ENCODE measurements at regions not wholly inside any gene's neighbourhood (a gene's known extent, or its start where the extent isn't known, plus 50 kb on each side); places are given as distances from the start of the nearest gene placed in this dataset.

GRCh38 chr9:105069285-105069684 is 141.3 kb upstream of the ABCA1 start:
- intact Hi-C loops (cut with DNase I) = no loop called here
- Histone ChIP-seq H3K4me3 (no peak overlapping the region), H3K36me3 (no peaks in the 10 kb centered on the region), H3K9me3 (no peaks in the 10 kb centered on the region), H3K27ac (no peak overlapping the region), H3K4me1 (peaks cover 10% of the 10 kb centered on the region), H3K27me3 (no peaks in the 10 kb centered on the region), H3K9ac (ENCODE audit: low read depth in 2 of 2, low read length in 2 of 2) (no peak overlapping the region)
- DNase-seq = no peak
- no peak for TF ChIP-seq CTCF (IDR thresholded peaks at IDR 0.05)

- H3K27me3 ChIP-seq = no peaks in the 10 kb centered on the region
- no peaks in the 10 kb centered on the region for H3K9me3 ChIP-seq
- H3K4me3 ChIP-seq = no peak overlapping the region
- peaks cover 7% of the 10 kb centered on the region for H3K4me1 ChIP-seq
- H3K27ac ChIP-seq = no peak overlapping the region
- intact Hi-C loops (cut with DNase I) = no loop called here
- no peaks in the 10 kb centered on the region for H3K36me3 ChIP-seq
- no peak overlapping the region for H3K9ac ChIP-seq (ENCODE audit: low read depth in 2 of 2, low read length in 2 of 2)
- no peak for DNase-seq
- no peak for TF ChIP-seq CTCF (IDR thresholded peaks at IDR 0.05)
Measured at GRCh38 chr9:105069696-105070095, 141.7 kb upstream of the ABCA1 start.

- H3K9me3 ChIP-seq = no peaks in the 10 kb centered on the region
- no peak overlapping the region for H3K9ac ChIP-seq (ENCODE audit: low read depth in 2 of 2, low read length in 2 of 2)
- H3K36me3 ChIP-seq = no peaks in the 10 kb centered on the region
- no peak for DNase-seq
- intact Hi-C loops (cut with DNase I) = no loop called here
- TF ChIP-seq CTCF (IDR thresholded peaks at IDR 0.05) = no peak
- no peaks in the 10 kb centered on the region for H3K27me3 ChIP-seq
- peaks cover 2% of the 10 kb centered on the region for H3K4me1 ChIP-seq
- H3K4me3 ChIP-seq = no peak overlapping the region
- H3K27ac ChIP-seq = no peak overlapping the region
Measured at GRCh38 chr9:105070176-105070575, 142.2 kb upstream of the ABCA1 start.

GRCh38 chr9:105072476-105072875 is 144.5 kb upstream of the ABCA1 start:
- H3K27me3 ChIP-seq = no peaks in the 10 kb centered on the region
- H3K27ac ChIP-seq = no peak overlapping the region
- no peak overlapping the region for H3K4me3 ChIP-seq
- intact Hi-C loops (cut with DNase I) = no loop called here
- H3K9ac ChIP-seq (ENCODE audit: low read depth in 2 of 2, low read length in 2 of 2) = no peak overlapping the region
- DNase-seq = no peak
- no peak for TF ChIP-seq CTCF (IDR thresholded peaks at IDR 0.05)
- H3K4me1 ChIP-seq = no peaks in the 10 kb centered on the region
- H3K9me3 ChIP-seq = no peaks in the 10 kb centered on the region
- H3K36me3 ChIP-seq = no peaks in the 10 kb centered on the region

- TF ChIP-seq CTCF (IDR thresholded peaks at IDR 0.05) = no peak
- H3K36me3 ChIP-seq = no peaks in the 10 kb centered on the region
- intact Hi-C loops (cut with DNase I) = no loop called here
Measured at GRCh38 chr9:105073147-105073546, 145.2 kb upstream of the ABCA1 start.

GRCh38 chr9:105074491-105074890 is 146.5 kb upstream of the ABCA1 start:
- Histone ChIP-seq H3K9me3 (no peaks in the 10 kb centered on the region), H3K9ac (ENCODE audit: low read depth in 2 of 2, low read length in 2 of 2) (no peak overlapping the region), H3K27ac (no peak overlapping the region), H3K36me3 (no peaks in the 10 kb centered on the region), H3K4me3 (no peak overlapping the region), H3K4me1 (no peaks in the 10 kb centered on the region), H3K27me3 (no peaks in the 10 kb centered on the region)
- intact Hi-C loops (cut with DNase I) = no loop called here
- DNase-seq = no peak
- no peak for TF ChIP-seq CTCF (IDR thresholded peaks at IDR 0.05)

More at GRCh38 chr9:105073147-105073546, 145.2 kb upstream of the ABCA1 start:
- no peaks in the 10 kb centered on the region for H3K4me1 ChIP-seq
- H3K9me3 ChIP-seq = no peaks in the 10 kb centered on the region
- H3K27me3 ChIP-seq = no peaks in the 10 kb centered on the region
- H3K27ac ChIP-seq = no peak overlapping the region
- H3K4me3 ChIP-seq = no peak overlapping the region
- H3K9ac ChIP-seq (ENCODE audit: low read depth in 2 of 2, low read length in 2 of 2) = no peak overlapping the region
- DNase-seq = no peak

Measured in colonic mucosa (tissue), 4 donors.